Spleen (tissue), 11 donors: ENCODE measurements at regions not wholly inside any gene's neighbourhood (a gene's known extent, or its start where the extent isn't known, plus 50 kb on each side); places are given as distances from the start of the nearest gene placed in this dataset.

Experiments
- DNase-seq: peaks from one replicate; pipeline ENCODE4 v3.0.0-alpha.2; 2020
- H3K27ac ChIP-seq, 8 donors: fragments of 200-600 bp; sonication (generic) in 7 of 8; 1 replicate in 4 of 8; 2 replicates in 4 of 8; pipeline versions ENCODE4 v1.5.0 to v1.8.0; 2016 to 2021; ENCODE audit warnings: inconsistent platforms in 4 of 8, mild to moderate bottlenecking in 4 of 8, moderate library complexity in 1 of 8
- H3K27me3 ChIP-seq, 7 donors: fragments of 200-600 bp; sonication (generic) in 6 of 7; replicated peaks in 1 of 7; 1 replicate in 4 of 7; 2 replicates in 3 of 7; pipeline versions ENCODE4 v1.5.0 to v1.8.0; 2016 to 2021; ENCODE audit warnings: inconsistent platforms in 3 of 7, mild to moderate bottlenecking in 1 of 7
- H3K36me3 ChIP-seq, 6 donors: fragments of 200-600 bp; sonication (generic) in 5 of 6; 1 replicate in 4 of 6; 2 replicates in 2 of 6; pipeline versions ENCODE4 v1.5.0 to v1.8.0; 2016 to 2021; ENCODE audit warnings: inconsistent platforms in 2 of 6
- H3K4me1 ChIP-seq, 6 donors: fragments of 200-600 bp; sonication (generic) in 5 of 6; 1 replicate in 3 of 6; 2 replicates in 3 of 6; pipeline versions ENCODE4 v1.5.0 to v1.8.0; 2016 to 2021; ENCODE audit warnings: inconsistent platforms in 3 of 6
- H3K4me3 ChIP-seq, 8 donors: fragments of 200-600 bp; sonication (generic) in 7 of 8; 1 replicate in 4 of 8; 2 replicates in 4 of 8; pipeline versions ENCODE4 v1.5.0 to v1.8.0; 2016 to 2021; ENCODE audit warnings: inconsistent platforms in 4 of 8, mild to moderate bottlenecking in 4 of 8, moderate library complexity in 2 of 8
- H3K9me3 ChIP-seq, 8 donors: fragments of 200-600 bp; sonication (generic) in 7 of 8; 1 replicate in 4 of 8; 2 replicates in 4 of 8; pipeline versions ENCODE4 v1.5.0 to v1.8.0; 2016 to 2021; ENCODE audit warnings: inconsistent platforms in 4 of 8
- CTCF ChIP-seq, 11 experiments: fragments of 200-600 bp in 7 of 11; fragments of 450-650 bp in 4 of 11; sonication (generic) in 4 of 11; IDR thresholded peaks in 8 of 11; conservative IDR thresholded peaks in 3 of 11; 1 replicate in 7 of 11; 2 replicates in 4 of 11; pipeline versions ENCODE4 v1.4.0 to v1.8.0; 2016 to 2021; ENCODE audit warnings: antibody characterized with exemption in 11 of 11, inconsistent platforms in 4 of 11, mild to moderate bottlenecking in 1 of 11
- POLR2A ChIP-seq, 3 donors: fragments of 450-650 bp; IDR thresholded peaks; one replicate each; pipeline ENCODE4 v1.5.1; 2017; ENCODE audit warnings: antibody characterized with exemption in 3 of 3, mild to moderate bottlenecking in 1 of 3
- POLR2AphosphoS5 ChIP-seq, 3 donors: sonication (generic); formaldehyde crosslinking; IDR thresholded peaks; one replicate each; pipeline ENCODE4 v1.5.1; 2017; ENCODE audit warnings: antibody characterized with exemption in 3 of 3
- WGBS, 5 donors: extraction: QIAGEN DNeasy Blood & Tissue Kit in 3 of 5; methylation state at CpG; one replicate each; pipeline versions ENCODE4 v1.1.5 to v1.1.7; 2013 to 2018; 5-methylcytosine and 5-hydroxymethylcytosine counted together
- intact Hi-C: fragments of 100-400 bp; cut with DNase I; formaldehyde crosslinking; loops from one replicate; pipeline ENCODE4 v1.15.0; 2023; ENCODE audit warnings: low total_unique reads
- donor health status: healthy with polysubstance abuse.
- donor health status: DM: no; HTN: no; CAD: no; lungs with moderate emphysema.
- donor health status: DM: no; HTN: no; CAD: no.
- donor health status: Bipolar disorder and iron deficiency.
- donor health status: healthy.
- donor health status: DM: no; HTN: no; CAD: no.
- donor health status: DM: yes; HTN: yes; CAD: no.

- intact Hi-C loops, result no loop called here
- Histone ChIP-seq H3K36me3 (no peaks in the 10 kb centered on the region), H3K9me3 (no peaks in the 10 kb centered on the region), H3K4me1 (no peaks in the 10 kb centered on the region), H3K4me3 (no peak overlapping the region), H3K27ac (no peak overlapping the region), H3K27me3 (no peaks in the 10 kb centered on the region)
- WGBS, 5 donors, result 90 to 96% (median 93%) methylated on average over 9 of the region's 9 CpGs
- TF ChIP-seq POLR2AphosphoS5 (IDR thresholded peaks at IDR 0.05), result no peak
- no peak for TF ChIP-seq POLR2A (IDR thresholded peaks at IDR 0.05)
- TF ChIP-seq CTCF (IDR thresholded peaks at IDR 0.05 in 8 of 11, conservative IDR thresholded peaks at IDR 0.05 in 3 of 11), result no peak
- DNase-seq, result no peak
Measured at GRCh38 chr4:131026771-131027170, 1930.8 kb downstream of the C4orf33 start.

- DNase-seq, result no peak
- Histone ChIP-seq H3K27ac (no peak overlapping the region), H3K27me3 (no peaks in the 10 kb centered on the region), H3K4me3 (no peak overlapping the region), H3K4me1 (no peaks in the 10 kb centered on the region), H3K9me3 (no peaks in the 10 kb centered on the region), H3K36me3 (no peaks in the 10 kb centered on the region)
- no peak for TF ChIP-seq POLR2A (IDR thresholded peaks at IDR 0.05)
- TF ChIP-seq CTCF (IDR thresholded peaks at IDR 0.05 in 8 of 11, conservative IDR thresholded peaks at IDR 0.05 in 3 of 11), result no peak
- no peak for TF ChIP-seq POLR2AphosphoS5 (IDR thresholded peaks at IDR 0.05)
- intact Hi-C loops, result no loop called here
Measured at GRCh38 chr4:131044368-131044767, 1948.4 kb downstream of the C4orf33 start.

DNA sequence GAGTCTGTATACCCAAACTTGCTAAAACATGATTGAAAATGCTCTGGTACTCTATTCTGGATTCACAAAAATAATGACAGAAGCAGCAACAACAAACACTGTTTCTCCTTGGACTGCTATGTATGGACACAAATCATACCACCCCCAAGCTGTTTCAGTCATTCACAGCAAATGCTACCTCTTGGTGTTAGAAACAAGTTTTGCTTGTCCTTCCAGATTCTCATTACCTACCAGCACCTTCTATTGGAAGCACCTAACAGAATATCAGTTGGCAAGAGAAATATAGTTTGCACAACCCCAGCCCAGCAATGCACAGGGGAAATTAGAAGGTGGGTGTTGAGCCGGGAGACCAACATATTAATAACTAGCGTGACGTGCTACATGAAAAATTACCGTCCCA is 1950.9 kb downstream of the C4orf33 start:
- no peaks in the 10 kb centered on the region for H3K36me3 ChIP-seq
- intact Hi-C loops, result no loop called here
- H3K4me3 ChIP-seq, result no peak overlapping the region
- DNase-seq, result no peak
- no peak for TF ChIP-seq CTCF (IDR thresholded peaks at IDR 0.05 in 8 of 11, conservative IDR thresholded peaks at IDR 0.05 in 3 of 11)
- no peak for TF ChIP-seq POLR2AphosphoS5 (IDR thresholded peaks at IDR 0.05)
- no peak for TF ChIP-seq POLR2A (IDR thresholded peaks at IDR 0.05)
- H3K27ac ChIP-seq, result no peak overlapping the region
- H3K9me3 ChIP-seq, result no peaks in the 10 kb centered on the region
- H3K4me1 ChIP-seq, result no peaks in the 10 kb centered on the region
- WGBS, 5 donors, result 80 to 96% (median 89%) methylated on average over 4 of the region's 4 CpGs
- no peaks in the 10 kb centered on the region for H3K27me3 ChIP-seq

GRCh38 chr4:131052646-131053045 is 1956.7 kb downstream of the C4orf33 start:
- H3K27me3 ChIP-seq, result no peaks in the 10 kb centered on the region
- peaks cover 0 to 14% (median 2%) of the 10 kb centered on the region in 8 donors for H3K9me3 ChIP-seq
- H3K27ac ChIP-seq, result no peak overlapping the region
- no peaks in the 10 kb centered on the region for H3K4me1 ChIP-seq
- intact Hi-C loops, result no loop called here
- no peak for DNase-seq
- no peak overlapping the region for H3K4me3 ChIP-seq
- no peaks in the 10 kb centered on the region for H3K36me3 ChIP-seq
- 83 to 93% (median 86%) methylated on average over 2 of the region's 2 CpGs for WGBS, 5 donors
- TF ChIP-seq POLR2A (IDR thresholded peaks at IDR 0.05) (no peak), POLR2AphosphoS5 (IDR thresholded peaks at IDR 0.05) (no peak), CTCF (IDR thresholded peaks at IDR 0.05 in 8 of 11, conservative IDR thresholded peaks at IDR 0.05 in 3 of 11) (no peak)
